Fibroblast of skin of abdomen (primary cell): ENCODE measurements at regions not wholly inside any gene's neighbourhood (a gene's known extent, or its start where the extent isn't known, plus 50 kb on each side); places are given as distances from the start of the nearest gene placed in this dataset.

ENCODE experiments used
- DNase-seq: peaks from one replicate; pipeline ENCODE4 v3.0.0-alpha.2; 2013

GRCh38 chr16:61313931-61314330, 722.3 kb downstream of the CDH8 start:
- DNase-seq, result no peak

- no peak for DNase-seq
Measured at GRCh38 chr16:61309386-61309785, 726.9 kb downstream of the CDH8 start.

GRCh38 chr16:61306204-61306603, 730.0 kb downstream of the CDH8 start:
- no peak for DNase-seq

GRCh38 chr16:61296814-61297213, 739.4 kb downstream of the CDH8 start:
- no peak for DNase-seq

GRCh38 chr16:61296305-61296704, 739.9 kb downstream of the CDH8 start:
- no peak for DNase-seq

GRCh38 chr16:61295311-61295710, 740.9 kb downstream of the CDH8 start:
- DNase-seq, result peak; percentile 1

- DNase-seq, result no peak
Measured at GRCh38 chr16:61289141-61289540, 747.1 kb downstream of the CDH8 start.

- no peak for DNase-seq
Measured at GRCh38 chr16:61277849-61278248, 758.4 kb downstream of the CDH8 start.

GRCh38 chr16:61274211-61274610, 762.0 kb downstream of the CDH8 start:
- DNase-seq, result no peak

GRCh38 chr16:61270726-61271125, 765.5 kb downstream of the CDH8 start:
- no peak for DNase-seq

GRCh38 chr16:61263400-61263799, 772.8 kb downstream of the CDH8 start:
- no peak for DNase-seq

GRCh38 chr16:61261315-61261714, 774.9 kb downstream of the CDH8 start:
- no peak for DNase-seq

GRCh38 chr16:61246592-61246991, 789.6 kb downstream of the CDH8 start:
- DNase-seq, result no peak

- DNase-seq, result no peak
Measured at GRCh38 chr16:61243954-61244353, 792.3 kb downstream of the CDH8 start.

GRCh38 chr16:61237884-61238485, 798.3 kb downstream of the CDH8 start:
- DNase-seq, result no peak

GRCh38 chr16:61233713-61234112, 802.5 kb downstream of the CDH8 start:
- peak; percentile 17 for DNase-seq

GRCh38 chr16:61228371-61228770, 807.9 kb downstream of the CDH8 start:
- no peak for DNase-seq

- DNase-seq, result no peak
Measured at GRCh38 chr16:61215605-61216004, 820.6 kb downstream of the CDH8 start.

GRCh38 chr16:61214780-61215179, 821.5 kb downstream of the CDH8 start:
- no peak for DNase-seq

GRCh38 chr16:61210076-61210475, 826.2 kb downstream of the CDH8 start:
- DNase-seq, result no peak

- DNase-seq, result no peak
Measured at GRCh38 chr16:61195006-61195405, 841.2 kb downstream of the CDH8 start.

- no peak for DNase-seq
Measured at GRCh38 chr16:61194573-61194972, 841.7 kb downstream of the CDH8 start.

- DNase-seq, result peak; percentile 9
Measured at GRCh38 chr16:61182391-61182790, 853.8 kb downstream of the CDH8 start.

GRCh38 chr16:61181982-61182381, 854.3 kb downstream of the CDH8 start:
- no peak for DNase-seq

GRCh38 chr16:61179561-61179960, 856.7 kb downstream of the CDH8 start:
- DNase-seq, result no peak
